Nephron progenitor cell (in vitro differentiated cells): ENCODE measurements at regions not wholly inside any gene's neighbourhood (a gene's known extent, or its start where the extent isn't known, plus 50 kb on each side); places are given as distances from the start of the nearest gene placed in this dataset.

ENCODE experiments used
- DNase-seq: peaks from one replicate; pipeline ENCODE4 v3.0.0; 2021
- H3K27ac Mint-ChIP-seq: 2 replicates; pipeline ENCODE4 v1.8.0; 2021; ENCODE audit warnings: mild to moderate bottlenecking, moderate library complexity, mixed read lengths
- H3K27me3 Mint-ChIP-seq: 2 replicates; pipeline ENCODE4 v1.8.0; 2021; ENCODE audit warnings: mild to moderate bottlenecking, low read depth, mixed read lengths; ENCODE audit not compliant: poor library complexity
- H3K36me3 Mint-ChIP-seq: 2 replicates; pipeline ENCODE4 v1.8.0; 2021; ENCODE audit warnings: low read depth, mixed read lengths
- H3K4me1 Mint-ChIP-seq: 2 replicates; pipeline ENCODE4 v1.8.0; 2021; ENCODE audit warnings: mixed read lengths
- H3K4me3 Mint-ChIP-seq: 2 replicates; pipeline ENCODE4 v1.8.0; 2021; ENCODE audit warnings: mild to moderate bottlenecking, moderate library complexity, mixed read lengths
- H3K9me3 Mint-ChIP-seq: 2 replicates; pipeline ENCODE4 v1.8.0; 2021; ENCODE audit warnings: mild to moderate bottlenecking, moderate library complexity, mixed read lengths
- CTCF ChIP-seq: fragments of 200-600 bp; sonication (generic); IDR thresholded peaks from 2 replicates; pipeline ENCODE4 v1.5.0; 2021; ENCODE audit warnings: antibody characterized with exemption

DNA sequence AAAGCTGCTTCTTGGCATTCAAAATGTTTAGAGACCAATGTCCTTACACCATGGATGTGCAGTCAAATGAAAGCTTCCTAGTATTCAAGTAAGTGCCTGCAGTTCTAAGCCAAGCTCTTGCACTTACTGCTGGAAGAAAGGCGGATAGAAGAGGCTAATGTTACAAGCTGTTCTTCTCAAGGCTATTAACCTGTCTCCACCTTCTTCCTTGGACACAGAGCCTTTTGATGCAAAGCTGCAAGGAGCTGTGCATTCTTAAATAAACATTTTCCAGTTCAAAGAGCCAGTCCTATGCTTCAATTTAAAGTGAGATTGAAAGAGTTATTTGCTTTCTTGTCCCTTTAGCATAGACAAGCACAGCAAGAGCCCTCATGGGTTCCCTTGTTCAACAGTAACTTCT lies 167.9 kb upstream of the RUNX1 start:
- no peak for DNase-seq
- Mint-ChIP-seq H3K36me3 (no peaks in the 10 kb centered on the region), H3K4me1 (peaks cover 36% of the 10 kb centered on the region), H3K4me3 (no peak overlapping the region), H3K27me3 (peaks cover 9% of the 10 kb centered on the region), H3K9me3 (no peaks in the 10 kb centered on the region), H3K27ac (no peak overlapping the region)
- no peak for TF ChIP-seq CTCF

DNA sequence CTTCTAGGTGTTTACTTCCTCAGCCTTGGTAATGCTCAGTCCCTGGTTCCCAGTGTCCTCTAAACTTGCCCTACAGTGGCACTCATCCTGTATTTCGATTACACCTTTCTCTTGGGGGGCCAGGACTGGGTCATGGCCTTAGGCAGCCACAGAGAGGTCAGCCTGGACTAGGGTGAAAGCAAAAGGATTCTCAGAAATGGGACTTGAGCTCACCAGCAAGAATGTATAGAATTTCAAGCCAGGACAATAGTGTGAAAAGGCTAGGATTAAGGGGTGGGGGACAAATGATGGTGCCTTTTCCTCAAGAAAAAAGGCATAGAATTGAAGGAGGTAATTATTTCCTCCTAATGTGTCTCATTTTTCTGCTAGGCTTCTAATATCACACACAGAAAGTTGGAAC lies 166.8 kb upstream of the RUNX1 start:
- Mint-ChIP-seq H3K4me3 (no peak overlapping the region), H3K27ac (no peak overlapping the region), H3K9me3 (no peaks in the 10 kb centered on the region), H3K27me3 (peaks cover 13% of the 10 kb centered on the region), H3K4me1 (peaks cover 36% of the 10 kb centered on the region), H3K36me3 (no peaks in the 10 kb centered on the region)
- TF ChIP-seq CTCF = no peak
- DNase-seq = no peak

DNA sequence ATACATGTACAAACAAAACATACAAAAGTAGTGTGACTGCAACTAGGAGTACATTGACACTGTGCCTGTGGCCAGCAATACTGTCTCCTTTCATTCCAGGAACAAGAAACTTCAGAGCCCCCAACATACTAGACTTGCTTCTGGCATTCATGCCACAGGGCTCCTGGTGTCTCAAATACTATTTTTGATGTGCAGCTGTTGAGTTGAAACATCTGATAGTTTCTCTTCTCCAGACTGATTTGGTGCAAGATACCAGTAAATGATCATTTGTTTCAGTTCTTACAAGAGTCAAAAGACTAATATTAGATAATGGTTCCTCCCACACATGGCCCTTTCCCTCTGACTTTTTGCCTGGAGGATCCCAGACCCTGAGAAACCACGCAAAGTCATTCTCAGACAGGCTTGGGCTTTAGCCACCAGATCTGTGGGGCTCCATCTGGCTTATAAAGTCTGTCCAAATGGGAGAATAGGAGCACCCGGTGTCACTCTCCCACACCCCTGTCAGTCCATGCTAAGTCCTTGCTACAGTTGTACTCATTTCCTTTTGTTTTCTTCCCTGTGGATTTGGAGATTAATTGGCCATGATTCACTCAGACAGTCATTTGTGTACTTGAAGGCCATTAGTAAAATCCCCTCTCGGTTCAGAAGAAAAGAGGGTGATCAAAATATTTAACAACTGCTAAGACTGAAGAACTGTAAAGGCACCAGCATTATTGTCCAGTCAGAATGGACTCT lies 163.5 kb upstream of the RUNX1 start:
- no peak overlapping the region for H3K27ac Mint-ChIP-seq
- H3K4me1 Mint-ChIP-seq = peaks cover 17% of the 10 kb centered on the region
- H3K9me3 Mint-ChIP-seq = peaks cover 12% of the 10 kb centered on the region
- no peak overlapping the region for H3K4me3 Mint-ChIP-seq
- no peaks in the 10 kb centered on the region for H3K36me3 Mint-ChIP-seq
- peaks cover 13% of the 10 kb centered on the region for H3K27me3 Mint-ChIP-seq
- DNase-seq = no peak
- TF ChIP-seq CTCF = no peak

DNA sequence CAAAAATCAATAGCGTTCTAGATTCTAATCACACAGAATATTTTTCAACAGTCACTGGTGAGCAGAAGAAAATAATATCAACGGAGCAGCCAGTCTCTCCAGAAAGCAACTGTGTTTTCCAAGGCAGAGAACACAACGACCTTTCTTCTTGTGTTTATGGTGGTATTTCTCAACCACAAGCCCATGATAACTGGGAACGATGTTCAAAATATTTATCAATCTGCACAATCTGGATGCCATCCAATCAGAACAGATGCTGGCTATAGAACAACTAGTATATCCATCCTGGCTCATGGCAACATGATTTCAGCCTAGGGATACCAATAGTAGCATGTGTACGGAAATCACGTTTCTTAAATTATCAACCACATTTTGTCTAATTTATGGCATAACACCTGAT lies 162.7 kb upstream of the RUNX1 start:
- H3K9me3 Mint-ChIP-seq = peaks cover 12% of the 10 kb centered on the region
- H3K27ac Mint-ChIP-seq = no peak overlapping the region
- TF ChIP-seq CTCF = no peak
- H3K4me1 Mint-ChIP-seq = peaks cover 11% of the 10 kb centered on the region
- no peak for DNase-seq
- H3K27me3 Mint-ChIP-seq = peaks cover 13% of the 10 kb centered on the region
- H3K4me3 Mint-ChIP-seq = no peak overlapping the region
- H3K36me3 Mint-ChIP-seq = no peaks in the 10 kb centered on the region

DNA sequence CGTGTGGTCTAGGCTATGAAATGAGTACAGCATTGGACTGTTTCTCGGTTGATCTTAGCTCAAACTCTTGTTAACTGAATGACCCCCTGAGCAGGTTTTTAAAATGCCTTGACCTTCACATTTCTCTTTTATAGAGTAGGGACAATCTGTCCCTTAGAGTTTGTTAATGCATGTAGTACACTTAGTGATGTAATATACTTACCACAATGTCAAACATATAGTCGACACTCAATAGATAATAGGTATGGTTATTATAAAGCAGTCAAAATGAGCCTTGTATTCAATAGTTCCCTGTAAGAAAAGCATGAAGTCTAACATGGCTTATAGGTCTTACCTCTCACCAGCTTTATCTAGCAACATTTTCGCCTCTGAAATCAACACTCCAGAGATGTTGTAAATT lies 161.0 kb upstream of the RUNX1 start:
- Mint-ChIP-seq H3K36me3 (no peaks in the 10 kb centered on the region), H3K9me3 (peaks cover 12% of the 10 kb centered on the region), H3K27me3 (peaks cover 13% of the 10 kb centered on the region), H3K4me3 (no peak overlapping the region), H3K4me1 (peaks cover 19% of the 10 kb centered on the region), H3K27ac (no peak overlapping the region)
- TF ChIP-seq CTCF = no peak
- no peak for DNase-seq
